ENCODE measurements at regions not wholly inside any gene's neighbourhood (a gene's known extent, or its start where the extent isn't known, plus 50 kb on each side); places are given as distances from the start of the nearest gene placed in this dataset.

GRCh38 chr3:64908251-64908685 is 220.5 kb upstream of the ADAMTS9 start:
- intact Hi-C loops (cut with DNase I): no loop called here
- no peak for DNase-seq
- no peak overlapping the region for H3K27ac ChIP-seq
- no peaks in the 10 kb centered on the region for H3K27me3 ChIP-seq
- no peak for TF ChIP-seq POLR2A (IDR thresholded peaks at IDR 0.05)
- TF ChIP-seq, protein P1, sequence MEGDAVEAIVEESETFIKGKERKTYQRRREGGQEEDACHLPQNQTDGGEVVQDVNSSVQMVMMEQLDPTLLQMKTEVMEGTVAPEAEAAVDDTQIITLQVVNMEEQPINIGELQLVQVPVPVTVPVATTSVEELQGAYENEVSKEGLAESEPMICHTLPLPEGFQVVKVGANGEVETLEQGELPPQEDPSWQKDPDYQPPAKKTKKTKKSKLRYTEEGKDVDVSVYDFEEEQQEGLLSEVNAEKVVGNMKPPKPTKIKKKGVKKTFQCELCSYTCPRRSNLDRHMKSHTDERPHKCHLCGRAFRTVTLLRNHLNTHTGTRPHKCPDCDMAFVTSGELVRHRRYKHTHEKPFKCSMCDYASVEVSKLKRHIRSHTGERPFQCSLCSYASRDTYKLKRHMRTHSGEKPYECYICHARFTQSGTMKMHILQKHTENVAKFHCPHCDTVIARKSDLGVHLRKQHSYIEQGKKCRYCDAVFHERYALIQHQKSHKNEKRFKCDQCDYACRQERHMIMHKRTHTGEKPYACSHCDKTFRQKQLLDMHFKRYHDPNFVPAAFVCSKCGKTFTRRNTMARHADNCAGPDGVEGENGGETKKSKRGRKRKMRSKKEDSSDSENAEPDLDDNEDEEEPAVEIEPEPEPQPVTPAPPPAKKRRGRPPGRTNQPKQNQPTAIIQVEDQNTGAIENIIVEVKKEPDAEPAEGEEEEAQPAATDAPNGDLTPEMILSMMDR (IDR thresholded peaks at IDR 0.05): no peak
- H3K4me3 ChIP-seq (replicated peaks in 1 of 3): no peak overlapping the region
- 47 to 71% methylated on average over 5 of the region's 5 CpGs for WGBS, 2 donors
- H3K9me3 ChIP-seq: no peaks in the 10 kb centered on the region
- H3K36me3 ChIP-seq: no peaks in the 10 kb centered on the region
- peaks cover 0 to 10% of the 10 kb centered on the region in 2 donors for H3K4me1 ChIP-seq

DNA sequence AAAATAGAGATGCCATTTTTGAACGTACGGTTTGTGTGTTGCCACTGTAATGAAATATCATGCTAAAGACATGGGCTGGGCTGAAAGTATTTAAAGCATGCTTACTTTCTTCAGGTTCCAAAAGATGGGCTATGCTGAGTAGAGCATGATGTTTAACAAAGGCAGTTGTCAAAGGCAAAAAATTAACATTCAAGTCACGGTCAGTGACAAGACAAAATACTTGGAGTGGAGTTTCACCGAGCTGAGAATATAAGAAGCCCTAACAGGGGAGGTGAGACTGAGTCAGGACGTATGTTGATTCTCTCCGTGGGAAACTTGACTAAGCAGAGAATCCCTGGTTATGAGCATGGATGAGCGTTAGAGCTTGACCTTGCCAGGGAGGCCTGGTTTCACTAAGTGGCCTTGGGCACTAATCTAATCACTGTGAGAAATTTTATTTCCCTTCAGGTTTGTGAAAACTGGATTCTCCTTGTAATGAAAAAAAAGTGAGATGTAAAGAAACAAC is 218.2 kb upstream of the ADAMTS9 start:
- Histone ChIP-seq H3K9me3 (no peaks in the 10 kb centered on the region), H3K36me3 (no peaks in the 10 kb centered on the region), H3K4me1 (peaks cover 0 to 17% of the 10 kb centered on the region in 2 donors), H3K4me3 (replicated peaks in 1 of 3) (no peak overlapping the region), H3K27ac (no peak overlapping the region), H3K27me3 (no peaks in the 10 kb centered on the region)
- 77 to 84% methylated on average over 7 of the region's 7 CpGs for WGBS, 2 donors
- no peak for TF ChIP-seq POLR2A (IDR thresholded peaks at IDR 0.05)
- TF ChIP-seq, protein P1 (IDR thresholded peaks at IDR 0.05): no peak
- no peak for DNase-seq
- intact Hi-C loops (cut with DNase I): no loop called here

DNA sequence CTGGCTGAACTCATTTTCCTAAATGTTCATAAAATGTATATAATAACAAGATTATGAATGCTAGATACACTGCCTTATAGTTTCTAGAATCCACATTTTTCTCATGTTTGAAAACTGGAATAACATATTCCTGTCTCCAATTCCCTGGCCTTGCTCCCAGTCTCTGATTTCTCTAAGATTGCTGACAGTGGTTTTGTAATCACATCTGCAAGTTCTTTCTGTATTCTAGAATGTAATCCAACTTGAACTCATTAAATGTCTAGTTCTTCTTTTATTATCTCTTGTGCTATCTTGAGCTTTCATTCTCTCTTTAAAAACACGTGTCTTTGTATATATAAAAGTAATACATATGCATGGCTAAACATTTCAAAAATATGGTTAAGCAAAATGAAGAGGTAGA is 215.2 kb upstream of the ADAMTS9 start:
- Histone ChIP-seq H3K4me1 (peaks cover 0 to 11% of the 10 kb centered on the region in 2 donors), H3K9me3 (no peaks in the 10 kb centered on the region), H3K27me3 (no peaks in the 10 kb centered on the region), H3K4me3 (replicated peaks in 1 of 3) (no peak overlapping the region), H3K36me3 (no peaks in the 10 kb centered on the region), H3K27ac (no peak overlapping the region)
- intact Hi-C loops (cut with DNase I): no loop called here
- 61 to 64% methylated on average over 1 of the region's 1 CpG for WGBS, 2 donors
- no peak for TF ChIP-seq POLR2A (IDR thresholded peaks at IDR 0.05)
- TF ChIP-seq, protein P1 (IDR thresholded peaks at IDR 0.05): no peak
- DNase-seq: no peak

DNA sequence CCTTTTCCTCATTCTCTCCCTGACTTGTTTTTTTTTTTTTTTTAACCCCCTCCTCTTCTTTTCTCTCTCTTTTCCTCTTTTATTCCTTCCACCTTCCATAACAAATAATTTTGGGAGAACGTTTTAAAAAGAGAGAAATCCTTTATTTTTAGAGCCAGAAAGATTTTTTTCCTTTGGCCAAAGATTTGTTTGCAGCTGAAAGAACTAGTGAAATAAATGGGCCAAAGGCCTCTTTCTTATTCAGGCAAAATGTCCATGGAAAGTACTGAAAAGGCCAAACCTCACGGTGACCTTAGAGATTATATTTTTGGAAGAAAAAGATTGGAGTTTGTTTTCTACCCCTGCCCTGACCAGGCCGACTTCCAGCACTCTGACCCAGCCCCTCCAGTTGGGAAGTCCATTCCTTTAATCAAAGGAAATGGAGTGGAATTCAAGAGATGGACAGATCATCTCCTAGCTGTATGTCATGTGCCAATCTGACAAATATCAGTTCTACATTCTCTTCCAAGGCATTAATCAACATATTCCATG is 214.3 kb upstream of the ADAMTS9 start:
- Histone ChIP-seq H3K4me1 (peaks cover 0 to 8% of the 10 kb centered on the region in 2 donors), H3K4me3 (replicated peaks in 1 of 3) (no peak overlapping the region), H3K9me3 (no peaks in the 10 kb centered on the region), H3K27me3 (no peaks in the 10 kb centered on the region), H3K36me3 (no peaks in the 10 kb centered on the region), H3K27ac (no peak overlapping the region)
- WGBS, 2 donors: 70 to 75% methylated on average over 3 of the region's 3 CpGs
- no peak for DNase-seq
- intact Hi-C loops (cut with DNase I): no loop called here
- no peak for TF ChIP-seq POLR2A (IDR thresholded peaks at IDR 0.05)
- TF ChIP-seq, protein P1 (IDR thresholded peaks at IDR 0.05): no peak

- intact Hi-C loops (cut with DNase I): no loop called here
- peaks cover 0 to 8% of the 10 kb centered on the region in 2 donors for H3K4me1 ChIP-seq
- TF ChIP-seq, protein P1 (IDR thresholded peaks at IDR 0.05): no peak
- TF ChIP-seq POLR2A (IDR thresholded peaks at IDR 0.05): no peak
- H3K9me3 ChIP-seq: no peaks in the 10 kb centered on the region
- DNase-seq: no peak
- no peaks in the 10 kb centered on the region for H3K36me3 ChIP-seq
- H3K27me3 ChIP-seq: no peaks in the 10 kb centered on the region
- 24 to 50% methylated on average over 1 of the region's 1 CpG for WGBS, 2 donors
- no peak overlapping the region for H3K4me3 ChIP-seq (replicated peaks in 1 of 3)
- H3K27ac ChIP-seq: no peak overlapping the region
Measured at GRCh38 chr3:64901522-64901885, 213.7 kb upstream of the ADAMTS9 start.

All from thyroid gland (tissue), 4 donors.